ENCODE measurements at regions not wholly inside any gene's neighbourhood (a gene's known extent, or its start where the extent isn't known, plus 50 kb on each side); places are given as distances from the start of the nearest gene placed in this dataset.

DNA sequence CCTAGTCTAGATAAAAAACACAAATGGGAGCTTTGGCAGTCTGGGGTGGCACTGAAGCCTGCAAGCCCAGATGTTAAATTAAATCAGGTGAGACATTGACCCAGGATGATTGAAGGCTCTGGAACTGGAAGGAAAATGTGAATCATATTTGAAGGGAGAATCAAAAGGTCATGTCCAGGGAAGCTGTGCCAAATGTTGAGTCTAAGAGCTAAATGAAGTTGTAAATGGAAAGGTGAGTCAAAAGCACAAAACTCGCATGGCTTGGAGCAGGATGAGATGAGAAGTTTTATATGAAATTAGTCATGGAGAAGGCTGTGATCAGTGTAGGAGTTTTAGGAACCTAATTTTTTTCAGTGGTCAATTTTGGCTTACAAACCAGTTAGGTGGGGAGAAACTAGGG is 301.1 kb downstream of the BLID start:
- no peak overlapping the region for H3K4me3 ChIP-seq (ENCODE audit: low read length)
- H3K4me2 ChIP-seq (ENCODE audit: low read depth, low read length): no peak overlapping the region

GRCh38 chr11:121814296-121814695 is 301.7 kb downstream of the BLID start:
- Histone ChIP-seq H3K79me2 (ENCODE audit: low read length) (no peaks in the 10 kb centered on the region), H2AFZ (ENCODE audit: low read length) (no peak overlapping the region), H3K4me2 (ENCODE audit: low read depth, low read length) (no peak overlapping the region), H3K27me3 (replicated peaks; ENCODE audit: insufficient read depth, low read length) (no peaks in the 10 kb centered on the region), H3K27ac (ENCODE audit: low read length) (no peak overlapping the region), H3K36me3 (replicated peaks; ENCODE audit: insufficient read depth, low read length) (no peaks in the 10 kb centered on the region), H3K4me3 (ENCODE audit: low read length) (no peak overlapping the region), H3F3A (ENCODE audit: insufficient read depth, low read length) (no peaks in the 10 kb centered on the region), H3K9me3 (replicated peaks; ENCODE audit: insufficient read depth, low read length) (no peaks in the 10 kb centered on the region), H4K20me1 (ENCODE audit: insufficient read depth, low read length) (no peaks in the 10 kb centered on the region), H3K9me2 (replicated peaks; ENCODE audit: insufficient read depth, low read length) (no peaks in the 10 kb centered on the region), H3K9ac (ENCODE audit: low read length) (no peak overlapping the region), H3K4me1 (ENCODE audit: low read length) (no peaks in the 10 kb centered on the region)
- no peak for DNase-seq
- TF ChIP-seq EZH2 (optimal IDR thresholded peaks at IDR 0.05; ENCODE audit: low read depth, low read length) (no peak), EZH2phosphoT487 (IDR thresholded peaks at IDR 0.05; ENCODE audit: low read length) (no peak)
- TF ChIP-seq, protein P1, sequence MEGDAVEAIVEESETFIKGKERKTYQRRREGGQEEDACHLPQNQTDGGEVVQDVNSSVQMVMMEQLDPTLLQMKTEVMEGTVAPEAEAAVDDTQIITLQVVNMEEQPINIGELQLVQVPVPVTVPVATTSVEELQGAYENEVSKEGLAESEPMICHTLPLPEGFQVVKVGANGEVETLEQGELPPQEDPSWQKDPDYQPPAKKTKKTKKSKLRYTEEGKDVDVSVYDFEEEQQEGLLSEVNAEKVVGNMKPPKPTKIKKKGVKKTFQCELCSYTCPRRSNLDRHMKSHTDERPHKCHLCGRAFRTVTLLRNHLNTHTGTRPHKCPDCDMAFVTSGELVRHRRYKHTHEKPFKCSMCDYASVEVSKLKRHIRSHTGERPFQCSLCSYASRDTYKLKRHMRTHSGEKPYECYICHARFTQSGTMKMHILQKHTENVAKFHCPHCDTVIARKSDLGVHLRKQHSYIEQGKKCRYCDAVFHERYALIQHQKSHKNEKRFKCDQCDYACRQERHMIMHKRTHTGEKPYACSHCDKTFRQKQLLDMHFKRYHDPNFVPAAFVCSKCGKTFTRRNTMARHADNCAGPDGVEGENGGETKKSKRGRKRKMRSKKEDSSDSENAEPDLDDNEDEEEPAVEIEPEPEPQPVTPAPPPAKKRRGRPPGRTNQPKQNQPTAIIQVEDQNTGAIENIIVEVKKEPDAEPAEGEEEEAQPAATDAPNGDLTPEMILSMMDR (IDR thresholded peaks at IDR 0.05; ENCODE audit: low read length): no peak

More for the DNA sequence above, 301.1 kb downstream of the BLID start:
- H3K79me2 ChIP-seq (ENCODE audit: low read length): no peaks in the 10 kb centered on the region
- DNase-seq: no peak
- H3K27me3 ChIP-seq (replicated peaks; ENCODE audit: insufficient read depth, low read length): no peaks in the 10 kb centered on the region
- H3K4me1 ChIP-seq (ENCODE audit: low read length): no peaks in the 10 kb centered on the region
- no peaks in the 10 kb centered on the region for H4K20me1 ChIP-seq (ENCODE audit: insufficient read depth, low read length)
- H3K36me3 ChIP-seq (replicated peaks; ENCODE audit: insufficient read depth, low read length): no peaks in the 10 kb centered on the region
- no peak for TF ChIP-seq EZH2phosphoT487 (IDR thresholded peaks at IDR 0.05; ENCODE audit: low read length)
- H3K27ac ChIP-seq (ENCODE audit: low read length): no peak overlapping the region
- H3K9ac ChIP-seq (ENCODE audit: low read length): no peak overlapping the region
- H3F3A ChIP-seq (ENCODE audit: insufficient read depth, low read length): no peaks in the 10 kb centered on the region
- no peak overlapping the region for H2AFZ ChIP-seq (ENCODE audit: low read length)
- no peaks in the 10 kb centered on the region for H3K9me3 ChIP-seq (replicated peaks; ENCODE audit: insufficient read depth, low read length)
- no peaks in the 10 kb centered on the region for H3K9me2 ChIP-seq (replicated peaks; ENCODE audit: insufficient read depth, low read length)

GRCh38 chr11:121810291-121810690 is 305.7 kb downstream of the BLID start:
- Histone ChIP-seq H4K20me1 (ENCODE audit: insufficient read depth, low read length) (no peaks in the 10 kb centered on the region), H3K36me3 (replicated peaks; ENCODE audit: insufficient read depth, low read length) (no peaks in the 10 kb centered on the region), H3K27ac (ENCODE audit: low read length) (no peak overlapping the region), H3K27me3 (replicated peaks; ENCODE audit: insufficient read depth, low read length) (no peaks in the 10 kb centered on the region), H3K9me3 (replicated peaks; ENCODE audit: insufficient read depth, low read length) (no peaks in the 10 kb centered on the region), H3K9me2 (replicated peaks; ENCODE audit: insufficient read depth, low read length) (no peaks in the 10 kb centered on the region), H3K79me2 (ENCODE audit: low read length) (no peaks in the 10 kb centered on the region), H3K9ac (ENCODE audit: low read length) (no peak overlapping the region), H3K4me3 (ENCODE audit: low read length) (no peak overlapping the region), H3K4me2 (ENCODE audit: low read depth, low read length) (no peak overlapping the region), H3K4me1 (ENCODE audit: low read length) (no peaks in the 10 kb centered on the region), H2AFZ (ENCODE audit: low read length) (no peak overlapping the region), H3F3A (ENCODE audit: insufficient read depth, low read length) (no peaks in the 10 kb centered on the region)
- TF ChIP-seq EZH2 (optimal IDR thresholded peaks at IDR 0.05; ENCODE audit: low read depth, low read length) (no peak), EZH2phosphoT487 (IDR thresholded peaks at IDR 0.05; ENCODE audit: low read length) (no peak)
- TF ChIP-seq, protein P1 (IDR thresholded peaks at IDR 0.05; ENCODE audit: low read length): no peak
- no peak for DNase-seq

- H3K9me3 ChIP-seq (replicated peaks; ENCODE audit: insufficient read depth, low read length): no peaks in the 10 kb centered on the region
- no peak overlapping the region for H3K4me3 ChIP-seq (ENCODE audit: low read length)
- H3F3A ChIP-seq (ENCODE audit: insufficient read depth, low read length): no peaks in the 10 kb centered on the region
- no peak overlapping the region for H2AFZ ChIP-seq (ENCODE audit: low read length)
- TF ChIP-seq EZH2phosphoT487 (IDR thresholded peaks at IDR 0.05; ENCODE audit: low read length) (no peak), EZH2 (optimal IDR thresholded peaks at IDR 0.05; ENCODE audit: low read depth, low read length) (no peak)
- TF ChIP-seq, protein P1 (IDR thresholded peaks at IDR 0.05; ENCODE audit: low read length): no peak
- no peaks in the 10 kb centered on the region for H3K79me2 ChIP-seq (ENCODE audit: low read length)
- no peaks in the 10 kb centered on the region for H3K4me1 ChIP-seq (ENCODE audit: low read length)
- H4K20me1 ChIP-seq (ENCODE audit: insufficient read depth, low read length): no peaks in the 10 kb centered on the region
- no peaks in the 10 kb centered on the region for H3K27me3 ChIP-seq (replicated peaks; ENCODE audit: insufficient read depth, low read length)
- no peak overlapping the region for H3K27ac ChIP-seq (ENCODE audit: low read length)
- DNase-seq: no peak
- H3K9me2 ChIP-seq (replicated peaks; ENCODE audit: insufficient read depth, low read length): no peaks in the 10 kb centered on the region
- H3K9ac ChIP-seq (ENCODE audit: low read length): no peak overlapping the region
- H3K4me2 ChIP-seq (ENCODE audit: low read depth, low read length): no peak overlapping the region
- H3K36me3 ChIP-seq (replicated peaks; ENCODE audit: insufficient read depth, low read length): no peaks in the 10 kb centered on the region
These were observed 307.9 kb downstream of the BLID start for GRCh38 chr11:121808096-121808495.
